ENCODE measurements at regions not wholly inside any gene's neighbourhood (a gene's known extent, or its start where the extent isn't known, plus 50 kb on each side); places are given as distances from the start of the nearest gene placed in this dataset.

DNA sequence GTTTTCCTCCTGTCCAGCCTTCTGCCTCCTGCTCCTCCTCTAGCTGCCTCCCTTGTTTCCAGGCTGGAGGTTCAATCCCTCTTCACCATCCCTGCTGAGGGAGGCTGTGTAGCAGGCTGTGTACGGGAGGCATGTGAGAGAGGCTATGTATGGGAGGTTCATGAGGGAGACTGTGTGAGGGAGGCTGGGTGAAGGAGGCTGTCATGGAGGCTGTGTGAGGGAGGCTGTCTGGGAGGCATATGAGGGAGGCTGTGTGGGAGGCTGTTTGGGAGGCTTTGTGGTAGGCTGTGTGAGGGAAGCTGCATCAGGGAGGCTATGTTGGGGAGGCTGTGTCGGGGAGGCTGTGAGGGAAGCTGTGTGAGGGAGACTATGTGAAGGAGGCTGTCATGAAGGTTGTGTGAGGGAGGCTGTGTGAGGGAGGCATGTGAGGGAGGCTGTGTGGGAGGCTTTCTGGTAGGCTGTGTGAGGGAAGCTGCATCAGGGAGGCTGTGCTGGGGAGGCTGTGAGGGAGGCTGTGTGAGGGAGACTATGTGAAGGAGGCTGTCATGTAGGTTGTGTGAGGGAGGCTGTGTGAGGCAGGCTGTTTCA, 123.7 kb upstream of the RNF32 start:
- no peaks in the 10 kb centered on the region for H3K27me3 ChIP-seq (ENCODE audit: control insufficient read depth, insufficient read depth, low read length)
- DNase-seq, result no peak
- H3K4me3 ChIP-seq (ENCODE audit: low read length), result no peak overlapping the region
- H3K9me3 ChIP-seq (replicated peaks; ENCODE audit: control insufficient read depth, low read depth, low read length), result no peaks in the 10 kb centered on the region
- WGBS (ENCODE audit: insufficient coverage), result 94% methylated on average over 2 of the region's 2 CpGs
- H3K36me3 ChIP-seq (ENCODE audit: control insufficient read depth, insufficient read depth, low read length), result no peaks in the 10 kb centered on the region
- H3K27ac ChIP-seq (ENCODE audit: low read length), result no peak overlapping the region
- no peaks in the 10 kb centered on the region for H3K4me1 ChIP-seq (ENCODE audit: control insufficient read depth, insufficient read depth, low read length)

- H3K9me3 ChIP-seq (replicated peaks; ENCODE audit: control insufficient read depth, low read depth, low read length), result no peaks in the 10 kb centered on the region
- no peak overlapping the region for H3K27ac ChIP-seq (ENCODE audit: low read length)
- no peaks in the 10 kb centered on the region for H3K4me1 ChIP-seq (ENCODE audit: control insufficient read depth, insufficient read depth, low read length)
- no peaks in the 10 kb centered on the region for H3K27me3 ChIP-seq (ENCODE audit: control insufficient read depth, insufficient read depth, low read length)
- no peaks in the 10 kb centered on the region for H3K36me3 ChIP-seq (ENCODE audit: control insufficient read depth, insufficient read depth, low read length)
- DNase-seq, result no peak
- H3K4me3 ChIP-seq (ENCODE audit: low read length), result no peak overlapping the region
- 68% methylated on average over 28 of the region's 29 CpGs for WGBS (ENCODE audit: insufficient coverage)
These were observed 124.4 kb upstream of the RNF32 start for GRCh38 chr7:156515911-156516790.

DNA sequence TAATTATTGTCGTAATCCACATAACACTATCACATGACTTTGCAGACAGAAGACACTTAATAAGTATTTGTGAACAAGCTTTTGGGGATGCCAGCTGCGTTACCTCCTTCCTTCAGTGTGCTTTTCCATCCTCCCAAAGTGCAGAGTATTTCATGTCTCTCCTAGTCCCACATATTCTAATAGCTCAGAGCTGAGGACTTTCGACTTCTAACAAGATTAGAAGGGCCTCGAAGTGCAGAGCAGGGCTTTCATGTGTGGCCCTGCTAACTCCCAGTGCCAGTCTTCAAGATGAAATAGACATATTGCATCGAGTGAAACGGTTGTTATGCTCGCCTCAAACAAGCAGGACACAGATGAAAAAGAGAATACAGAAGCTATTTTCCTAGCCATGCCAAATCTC, 125.7 kb upstream of the RNF32 start:
- no peak overlapping the region for H3K27ac ChIP-seq (ENCODE audit: low read length)
- peaks cover 6% of the 10 kb centered on the region for H3K9me3 ChIP-seq (replicated peaks; ENCODE audit: control insufficient read depth, low read depth, low read length)
- WGBS (ENCODE audit: insufficient coverage), result 68% methylated on average over 4 of the region's 7 CpGs
- no peaks in the 10 kb centered on the region for H3K36me3 ChIP-seq (ENCODE audit: control insufficient read depth, insufficient read depth, low read length)
- DNase-seq, result no peak
- H3K27me3 ChIP-seq (ENCODE audit: control insufficient read depth, insufficient read depth, low read length), result no peaks in the 10 kb centered on the region
- no peaks in the 10 kb centered on the region for H3K4me1 ChIP-seq (ENCODE audit: control insufficient read depth, insufficient read depth, low read length)
- H3K4me3 ChIP-seq (ENCODE audit: low read length), result no peak overlapping the region

DNA sequence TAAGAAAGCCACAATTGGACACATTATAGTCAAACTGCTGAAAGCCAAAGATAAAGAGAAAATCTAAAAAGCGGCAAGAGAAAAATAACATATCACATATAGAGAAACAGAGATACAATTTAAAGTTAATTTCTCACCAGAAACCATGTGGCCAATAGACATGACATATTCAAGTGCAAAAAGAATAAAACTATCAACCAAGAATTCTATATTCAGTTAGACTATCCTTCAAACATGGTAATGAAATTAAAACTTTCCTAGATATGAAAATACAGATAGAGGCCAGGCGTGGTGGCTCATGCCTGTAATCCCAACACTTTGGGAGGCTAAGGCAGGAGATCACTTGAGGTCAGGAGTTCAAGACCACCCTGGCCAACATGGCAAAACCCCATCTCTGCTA, 129.1 kb upstream of the RNF32 start:
- no peak for DNase-seq
- Histone ChIP-seq H3K27ac (ENCODE audit: low read length) (no peak overlapping the region), H3K9me3 (replicated peaks; ENCODE audit: control insufficient read depth, low read depth, low read length) (peaks cover 6% of the 10 kb centered on the region), H3K27me3 (ENCODE audit: control insufficient read depth, insufficient read depth, low read length) (no peaks in the 10 kb centered on the region), H3K4me3 (ENCODE audit: low read length) (no peak overlapping the region), H3K4me1 (ENCODE audit: control insufficient read depth, insufficient read depth, low read length) (no peaks in the 10 kb centered on the region), H3K36me3 (ENCODE audit: control insufficient read depth, insufficient read depth, low read length) (no peaks in the 10 kb centered on the region)
- WGBS (ENCODE audit: insufficient coverage), result no CpG with 5 or more reads among the region's 2 CpGs

DNA sequence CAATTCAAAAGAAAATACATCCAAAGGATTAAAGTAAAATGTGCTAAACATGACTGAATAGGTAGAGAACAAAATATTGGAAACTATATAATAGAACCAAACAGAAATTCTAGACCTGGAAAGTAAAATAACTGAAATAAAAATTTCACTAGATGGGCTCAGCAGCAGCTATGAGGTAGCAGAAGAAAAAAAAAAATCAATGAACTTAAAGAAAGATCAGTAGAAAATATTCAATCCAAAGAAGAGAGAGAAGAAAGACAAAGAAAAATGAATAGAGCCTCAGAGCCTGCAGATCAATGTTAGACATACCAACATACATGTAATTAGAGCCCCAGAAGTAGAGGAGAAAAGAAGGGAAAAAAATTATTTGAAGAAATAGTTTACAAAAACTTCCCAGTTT, 129.6 kb upstream of the RNF32 start:
- peaks cover 6% of the 10 kb centered on the region for H3K9me3 ChIP-seq (replicated peaks; ENCODE audit: control insufficient read depth, low read depth, low read length)

GRCh38 chr7:156509216-156509615, 131.4 kb upstream of the RNF32 start:
- H3K9me3 ChIP-seq (replicated peaks; ENCODE audit: control insufficient read depth, low read depth, low read length), result peaks cover 6% of the 10 kb centered on the region
- WGBS (ENCODE audit: insufficient coverage), result 75% methylated on average over 2 of the region's 3 CpGs
- H3K36me3 ChIP-seq (ENCODE audit: control insufficient read depth, insufficient read depth, low read length), result no peaks in the 10 kb centered on the region

More for the DNA sequence above, 129.6 kb upstream of the RNF32 start:
- no peaks in the 10 kb centered on the region for H3K4me1 ChIP-seq (ENCODE audit: control insufficient read depth, insufficient read depth, low read length)
- no peak overlapping the region for H3K27ac ChIP-seq (ENCODE audit: low read length)
- no peak for DNase-seq
- no peaks in the 10 kb centered on the region for H3K27me3 ChIP-seq (ENCODE audit: control insufficient read depth, insufficient read depth, low read length)
- H3K4me3 ChIP-seq (ENCODE audit: low read length), result no peak overlapping the region
- H3K36me3 ChIP-seq (ENCODE audit: control insufficient read depth, insufficient read depth, low read length), result no peaks in the 10 kb centered on the region

GRCh38 chr7:156505876-156506275, 134.7 kb upstream of the RNF32 start:
- 60% methylated on average over 5 of the region's 10 CpGs for WGBS (ENCODE audit: insufficient coverage)
- Histone ChIP-seq H3K4me3 (ENCODE audit: low read length) (no peak overlapping the region), H3K9me3 (replicated peaks; ENCODE audit: control insufficient read depth, low read depth, low read length) (peaks cover 6% of the 10 kb centered on the region), H3K36me3 (ENCODE audit: control insufficient read depth, insufficient read depth, low read length) (no peaks in the 10 kb centered on the region), H3K27me3 (ENCODE audit: control insufficient read depth, insufficient read depth, low read length) (no peaks in the 10 kb centered on the region), H3K27ac (ENCODE audit: low read length) (no peak overlapping the region), H3K4me1 (ENCODE audit: control insufficient read depth, insufficient read depth, low read length) (no peaks in the 10 kb centered on the region)
- DNase-seq, result no peak

More at GRCh38 chr7:156509216-156509615, 131.4 kb upstream of the RNF32 start:
- Histone ChIP-seq H3K27ac (ENCODE audit: low read length) (no peak overlapping the region), H3K27me3 (ENCODE audit: control insufficient read depth, insufficient read depth, low read length) (no peaks in the 10 kb centered on the region), H3K4me1 (ENCODE audit: control insufficient read depth, insufficient read depth, low read length) (no peaks in the 10 kb centered on the region), H3K4me3 (ENCODE audit: low read length) (no peak overlapping the region)
- no peak for DNase-seq

GRCh38 chr7:156504687-156505545, 135.7 kb upstream of the RNF32 start:
- H3K36me3 ChIP-seq (ENCODE audit: control insufficient read depth, insufficient read depth, low read length), result no peaks in the 10 kb centered on the region
- no peak overlapping the region for H3K27ac ChIP-seq (ENCODE audit: low read length)
- no peak for DNase-seq
- no peaks in the 10 kb centered on the region for H3K4me1 ChIP-seq (ENCODE audit: control insufficient read depth, insufficient read depth, low read length)
- WGBS (ENCODE audit: insufficient coverage), result 74% methylated on average over 27 of the region's 27 CpGs
- H3K27me3 ChIP-seq (ENCODE audit: control insufficient read depth, insufficient read depth, low read length), result no peaks in the 10 kb centered on the region
- H3K9me3 ChIP-seq (replicated peaks; ENCODE audit: control insufficient read depth, low read depth, low read length), result no peaks in the 10 kb centered on the region
- H3K4me3 ChIP-seq (ENCODE audit: low read length), result no peak overlapping the region

DNA sequence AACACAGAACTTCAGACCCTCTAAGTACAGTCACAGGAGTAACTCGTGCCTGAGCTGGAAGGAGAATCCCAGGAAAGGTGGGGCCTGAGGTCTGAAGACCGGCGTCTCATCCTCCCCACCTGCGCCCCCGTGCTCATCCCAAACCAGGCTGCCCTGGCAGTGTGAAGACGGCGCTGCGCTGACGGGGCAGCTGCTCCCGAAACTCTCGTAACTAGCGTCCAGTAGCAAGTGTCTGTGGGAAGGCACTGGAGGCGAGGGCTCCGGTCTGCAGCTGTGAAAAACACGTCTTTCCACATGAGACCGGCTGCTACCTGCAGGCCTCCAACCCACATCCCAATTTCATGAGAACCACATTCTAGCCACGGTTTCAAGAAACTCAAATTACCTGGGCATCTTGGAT, 136.6 kb upstream of the RNF32 start:
- Histone ChIP-seq H3K27me3 (ENCODE audit: control insufficient read depth, insufficient read depth, low read length) (no peaks in the 10 kb centered on the region), H3K4me3 (ENCODE audit: low read length) (no peak overlapping the region), H3K36me3 (ENCODE audit: control insufficient read depth, insufficient read depth, low read length) (no peaks in the 10 kb centered on the region), H3K27ac (ENCODE audit: low read length) (no peak overlapping the region), H3K4me1 (ENCODE audit: control insufficient read depth, insufficient read depth, low read length) (no peaks in the 10 kb centered on the region), H3K9me3 (replicated peaks; ENCODE audit: control insufficient read depth, low read depth, low read length) (no peaks in the 10 kb centered on the region)
- DNase-seq, result no peak
- WGBS (ENCODE audit: insufficient coverage), result 89% methylated on average over 17 of the region's 17 CpGs

DNA sequence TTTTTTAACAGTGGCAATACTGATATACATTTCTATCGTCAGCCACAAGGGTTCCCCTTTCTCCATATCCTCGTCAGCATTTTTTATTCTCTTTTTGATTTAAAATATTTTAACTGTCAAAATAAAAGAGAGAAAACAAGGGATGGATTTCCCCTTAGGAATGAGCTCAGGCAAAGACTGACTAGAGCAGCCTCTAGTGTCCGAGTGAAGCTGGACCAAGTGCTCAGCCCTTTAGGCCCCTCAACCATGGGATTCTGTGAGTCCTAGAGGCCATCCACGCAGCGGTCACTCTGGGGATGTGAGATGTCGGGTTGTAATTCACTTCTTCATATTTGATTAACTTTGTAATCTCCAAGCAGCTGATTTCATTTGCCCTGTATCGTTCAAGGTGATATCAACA, 137.4 kb upstream of the RNF32 start:
- H3K4me3 ChIP-seq (ENCODE audit: low read length), result no peak overlapping the region
- no peak for DNase-seq
- H3K4me1 ChIP-seq (ENCODE audit: control insufficient read depth, insufficient read depth, low read length), result no peaks in the 10 kb centered on the region
- no peak overlapping the region for H3K27ac ChIP-seq (ENCODE audit: low read length)
- H3K27me3 ChIP-seq (ENCODE audit: control insufficient read depth, insufficient read depth, low read length), result no peaks in the 10 kb centered on the region
- no peaks in the 10 kb centered on the region for H3K36me3 ChIP-seq (ENCODE audit: control insufficient read depth, insufficient read depth, low read length)
- WGBS (ENCODE audit: insufficient coverage), result 40% methylated on average over 1 of the region's 7 CpGs
- no peaks in the 10 kb centered on the region for H3K9me3 ChIP-seq (replicated peaks; ENCODE audit: control insufficient read depth, low read depth, low read length)
